Posterior cingulate gyrus (tissue), 11 donors: ENCODE measurements at regions not wholly inside any gene's neighbourhood (a gene's known extent, or its start where the extent isn't known, plus 50 kb on each side); places are given as distances from the start of the nearest gene placed in this dataset.

Source experiments
- DNase-seq, 10 donors: peaks; one replicate each; pipeline versions ENCODE4 v3.0.0 to v3.0.0-alpha.2; 2020 to 2021; ENCODE audit warnings: mixed read lengths in 3 of 10
- intact Hi-C: fragments of 100-400 bp; cut with DNase I; formaldehyde crosslinking; loops from one replicate; pipeline ENCODE4 v1.15.1; 2023

- DNase-seq, result no peak
- intact Hi-C loops, result no loop called here
Observed at GRCh38 chr4:30413915-30414314, 306.3 kb upstream of the PCDH7 start.

- intact Hi-C loops, result no loop called here
- DNase-seq, result no peak
Observed at GRCh38 chr4:30416547-30416946, 303.6 kb upstream of the PCDH7 start.

- intact Hi-C loops, result no loop called here
- DNase-seq, result no peak
Observed at GRCh38 chr4:30427932-30428331, 292.2 kb upstream of the PCDH7 start.

- intact Hi-C loops, result no loop called here
- DNase-seq, result no peak
Observed at GRCh38 chr4:30429813-30430761, 290.1 kb upstream of the PCDH7 start.

- intact Hi-C loops, result no loop called here
Observed at GRCh38 chr4:30434656-30435055, 285.5 kb upstream of the PCDH7 start.

GRCh38 chr4:30436394-30436793 lies 283.8 kb upstream of the PCDH7 start:
- intact Hi-C loops, result no loop called here
- no peak for DNase-seq

More at GRCh38 chr4:30434656-30435055, 285.5 kb upstream of the PCDH7 start:
- DNase-seq, result no peak

GRCh38 chr4:30437316-30437715 lies 282.9 kb upstream of the PCDH7 start:
- DNase-seq, result no peak
- intact Hi-C loops, result no loop called here

- intact Hi-C loops, result no loop called here
- DNase-seq, result no peak
Observed at GRCh38 chr4:30443289-30443688, 276.9 kb upstream of the PCDH7 start.

GRCh38 chr4:30450474-30450873 lies 269.7 kb upstream of the PCDH7 start:
- DNase-seq, result no peak
- intact Hi-C loops, result no loop called here

- intact Hi-C loops, result no loop called here
- DNase-seq, result no peak
Observed at GRCh38 chr4:30454504-30454903, 265.7 kb upstream of the PCDH7 start.

- intact Hi-C loops, result no loop called here
- DNase-seq, result no peak
Observed at GRCh38 chr4:30456716-30457115, 263.5 kb upstream of the PCDH7 start.

- no peak for DNase-seq
- intact Hi-C loops, result no loop called here
Observed at GRCh38 chr4:30460818-30461217, 259.4 kb upstream of the PCDH7 start.

- peak in 1 of 10 donors; percentile 29 for DNase-seq
- intact Hi-C loops, result no loop called here
Observed at GRCh38 chr4:30461218-30461617, 259.0 kb upstream of the PCDH7 start.

GRCh38 chr4:30462445-30463090 lies 257.6 kb upstream of the PCDH7 start:
- intact Hi-C loops, result no loop called here
- DNase-seq, result no peak

GRCh38 chr4:30471861-30472260 lies 248.3 kb upstream of the PCDH7 start:
- no peak for DNase-seq

GRCh38 chr4:30473225-30473624 lies 246.9 kb upstream of the PCDH7 start:
- intact Hi-C loops, result no loop called here
- no peak for DNase-seq

More at GRCh38 chr4:30471861-30472260, 248.3 kb upstream of the PCDH7 start:
- intact Hi-C loops, result no loop called here

- no peak for DNase-seq
- intact Hi-C loops, result no loop called here
Observed at GRCh38 chr4:30495251-30495650, 224.9 kb upstream of the PCDH7 start.

GRCh38 chr4:30495651-30496310 lies 224.4 kb upstream of the PCDH7 start:
- no peak for DNase-seq
- intact Hi-C loops, result no loop called here

GRCh38 chr4:30511751-30512150 lies 208.4 kb upstream of the PCDH7 start:
- DNase-seq, result no peak
- intact Hi-C loops, result no loop called here

GRCh38 chr4:30518211-30518610 lies 202.0 kb upstream of the PCDH7 start:
- no peak for DNase-seq
- intact Hi-C loops, result no loop called here

GRCh38 chr4:30525662-30526315 lies 194.4 kb upstream of the PCDH7 start:
- DNase-seq, result peak in 1 of 10 donors; percentile 43
- intact Hi-C loops, result no loop called here
